ENCODE measurements at regions not wholly inside any gene's neighbourhood (a gene's known extent, or its start where the extent isn't known, plus 50 kb on each side); places are given as distances from the start of the nearest gene placed in this dataset.

- Histone ChIP-seq H3K23ac (ENCODE audit: low read depth, low read length) (no peak overlapping the region), H2BK15ac (ENCODE audit: low read depth, low read length) (no peak overlapping the region), H3K27me3 (ENCODE audit: control insufficient read depth, insufficient read depth, low read length) (no peaks in the 10 kb centered on the region), H3K18ac (ENCODE audit: low read depth, low read length) (no peak overlapping the region), H3K56ac (ENCODE audit: extremely low read depth, insufficient read depth, low read length) (no peak overlapping the region), H2BK5ac (ENCODE audit: low read depth, low read length, poor library complexity, severe bottlenecking) (no peak overlapping the region), H3K4me2 (ENCODE audit: low read depth, low read length) (no peak overlapping the region), H3K4me3 (ENCODE audit: insufficient read depth, low read depth, low read length) (no peak overlapping the region), H2AK9ac (replicated peaks; ENCODE audit: low read depth, low read length, poor library complexity) (no peak overlapping the region), H2BK20ac (ENCODE audit: low read depth, low read length) (no peak overlapping the region), H2AK5ac (ENCODE audit: low read depth, low read length) (no peak overlapping the region), H3K4me1 (ENCODE audit: control insufficient read depth, insufficient read depth, low read length) (no peaks in the 10 kb centered on the region), H3K9ac (ENCODE audit: low read depth, low read length) (no peak overlapping the region), H3K36me3 (ENCODE audit: control insufficient read depth, insufficient read depth, low read length) (no peaks in the 10 kb centered on the region), H4K20me1 (ENCODE audit: insufficient read depth, low read length) (no peaks in the 10 kb centered on the region), H4K5ac (ENCODE audit: low read depth, low read length) (no peak overlapping the region), H3K9me1 (ENCODE audit: insufficient read depth, low read length) (no peaks in the 10 kb centered on the region), H2AFZ (replicated peaks; ENCODE audit: low read length, poor library complexity) (no peak overlapping the region), H4K8ac (ENCODE audit: low read depth in 2 of 2, low read length in 2 of 2) (no peak overlapping the region), H3K9me3 (ENCODE audit: control insufficient read depth, insufficient read depth, low read length) (peaks cover 7% of the 10 kb centered on the region; the same call in 1 of the 2 replicates), H3K79me1 (ENCODE audit: low read depth in 1 of 2, low read length in 2 of 2) (no peaks in the 10 kb centered on the region), H2BK120ac (ENCODE audit: low read depth, low read length) (no peak overlapping the region), H4K91ac (ENCODE audit: insufficient read depth, low read depth, low read length) (no peak overlapping the region), H3K14ac (replicated peaks; ENCODE audit: low read depth, low read length) (no peak overlapping the region), H3K4ac (ENCODE audit: low read depth, low read length) (no peak overlapping the region), H3K27ac (ENCODE audit: insufficient read depth, low read length) (no peak overlapping the region)
- BruUV-seq (replicated peaks), result no TSS peak
- dilution Hi-C loops (cut with HindIII; ENCODE audit: low sequenced_read_pairs, unreplicated experiment), result no loop called here
- TF ChIP-seq CTCF (conservative IDR thresholded peaks at IDR 0.05; ENCODE audit: low read depth, low read length) (no peak), FOS (IDR thresholded peaks at IDR 0.05; ENCODE audit: low read depth, low read length) (no peak), MAFK (IDR thresholded peaks at IDR 0.05; ENCODE audit: low read depth, low read length) (no peak), NFE2L2 (IDR thresholded peaks at IDR 0.05; ENCODE audit: low read depth, low read length) (no peak), RFX5 (IDR thresholded peaks at IDR 0.05; ENCODE audit: low read depth, low read length) (no peak), RAD21 (IDR thresholded peaks at IDR 0.05; ENCODE audit: low read length) (no peak), SMC3 (IDR thresholded peaks at IDR 0.05; ENCODE audit: low read depth, low read length) (no peak), USF2 (IDR thresholded peaks at IDR 0.05; ENCODE audit: low read depth, low read length) (no peak), MAZ (IDR thresholded peaks at IDR 0.05; ENCODE audit: borderline replicate concordance, low read depth, low read length) (no peak), BHLHE40 (IDR thresholded peaks at IDR 0.05; ENCODE audit: low read depth, low read length) (no peak), POLR2A (IDR thresholded peaks at IDR 0.05; ENCODE audit: low read depth, low read length) (no peak), MXI1 (IDR thresholded peaks at IDR 0.05; ENCODE audit: borderline replicate concordance, low read depth, low read length) (no peak), ELK1 (IDR thresholded peaks at IDR 0.05; ENCODE audit: borderline replicate concordance, low read depth, low read length) (no peak), CEBPB (IDR thresholded peaks at IDR 0.05; ENCODE audit: low read depth, low read length) (no peak), CHD1 (IDR thresholded peaks at IDR 0.05; ENCODE audit: low read depth, low read length) (no peak), RCOR1 (IDR thresholded peaks at IDR 0.05; ENCODE audit: insufficient replicate concordance, low read length) (no peak)
- DNase-seq, result no peak
- in situ Hi-C loops (cut with MboI; ENCODE audit: low sequenced_read_pairs), result no loop called here
- intact Hi-C loops (cut with micrococcal nuclease), result no loop called here
- ATAC-seq (ENCODE audit: low read depth), result no peak
- ChIA-PET CTCF (no interaction called here), POLR2A (ENCODE audit: unreplicated experiment) (no interaction called here)
- WGBS, 2 experiments (ENCODE audit: extremely low coverage in 2 of 2, insufficient read length in 1 of 2), result no CpG with 5 or more reads among the region's 3 CpGs
These were observed 956.5 kb downstream of the CDH18 start for GRCh38 chr5:19031491-19031890.

All from IMR-90 (cell line).